Stimulated activated CD4-positive, alpha-beta T cell treated with anti-CD3 and anti-CD28 coated beads, Interleukin-4, amount 100 ng/mL, for 24 hours (primary cell): ENCODE measurements at regions not wholly inside any gene's neighbourhood (a gene's known extent, or its start where the extent isn't known, plus 50 kb on each side); places are given as distances from the start of the nearest gene placed in this dataset.

Experiments used
- DNase-seq: peaks from one replicate; pipeline ENCODE4 v3.0.0-alpha.2; 2020

DNA sequence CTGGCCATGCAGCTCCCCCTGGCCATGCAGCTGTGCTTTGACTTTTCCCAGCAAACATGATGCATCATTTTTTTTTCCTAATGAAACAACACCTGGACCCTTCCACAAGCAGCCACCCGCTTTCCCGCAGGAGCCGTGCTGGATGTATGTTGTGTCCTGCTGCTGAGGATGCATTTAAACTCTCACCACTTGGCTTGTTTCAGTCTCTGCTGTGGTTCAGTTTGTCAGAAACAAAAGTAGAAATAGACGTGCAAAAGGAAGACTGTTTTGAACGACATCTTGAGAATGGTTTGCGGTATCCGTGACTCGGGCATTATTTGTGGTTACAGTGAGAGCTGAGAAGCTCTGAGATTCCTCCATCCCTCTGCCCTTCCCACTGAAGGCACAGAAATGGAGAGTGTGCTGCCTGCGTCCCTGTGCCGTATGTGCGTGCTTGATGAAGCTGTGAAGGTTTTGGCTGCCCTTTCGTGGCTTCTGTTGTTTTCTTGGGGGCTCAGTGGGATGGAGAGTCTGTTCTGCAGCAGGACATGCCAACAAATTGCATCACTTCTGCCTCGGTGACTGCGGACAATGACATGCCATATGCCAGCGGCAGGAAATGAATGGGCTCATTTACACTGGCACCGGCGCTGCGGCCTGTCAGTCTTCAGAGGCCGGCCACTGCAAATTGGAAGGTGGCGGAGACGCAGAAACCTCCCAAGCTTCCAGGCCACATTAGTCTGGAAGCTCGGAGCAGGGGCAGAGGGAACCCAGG is 417.7 kb upstream of the SALL3 start:
- no peak for DNase-seq

DNA sequence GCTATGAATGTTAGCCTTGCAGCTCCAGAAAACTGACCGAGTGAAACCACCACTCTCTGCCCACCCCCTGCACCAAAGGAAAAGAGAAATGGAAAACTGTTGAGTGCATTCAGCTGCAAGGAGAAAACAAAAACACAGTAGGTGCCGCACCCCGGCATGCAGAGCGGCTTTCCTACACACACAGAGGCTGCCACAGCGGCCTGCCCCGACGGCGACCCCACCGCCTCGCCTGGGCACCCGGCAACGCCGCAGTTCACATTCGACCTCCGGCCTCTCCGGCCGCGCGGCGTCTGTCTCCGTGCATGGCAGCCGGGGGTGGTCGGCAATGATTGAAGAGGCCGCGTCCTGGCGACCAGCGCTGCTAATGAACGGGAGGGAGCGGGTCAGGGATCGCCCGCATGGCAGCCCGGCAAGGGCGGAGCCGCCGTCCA is 417.1 kb upstream of the SALL3 start:
- DNase-seq = no peak

DNA sequence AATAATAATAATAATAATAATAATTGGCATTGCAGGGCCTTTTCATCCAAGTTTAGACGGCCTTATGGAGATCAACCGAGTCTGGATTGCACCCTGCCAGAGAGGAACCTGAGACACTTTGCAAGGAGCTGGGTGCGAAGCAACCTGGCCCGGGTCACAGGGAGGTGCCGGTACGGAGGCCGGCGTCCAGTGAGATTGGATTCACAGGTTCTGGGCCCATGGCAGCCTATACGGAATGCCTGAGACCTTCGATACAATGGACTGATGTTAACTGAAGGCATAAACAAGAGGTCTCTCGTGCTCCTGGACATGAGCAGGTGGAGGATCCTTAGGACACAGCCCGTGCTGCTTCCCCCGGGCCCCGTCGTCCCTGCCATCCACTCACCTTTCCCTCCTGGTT is 416.5 kb upstream of the SALL3 start:
- DNase-seq = no peak

DNA sequence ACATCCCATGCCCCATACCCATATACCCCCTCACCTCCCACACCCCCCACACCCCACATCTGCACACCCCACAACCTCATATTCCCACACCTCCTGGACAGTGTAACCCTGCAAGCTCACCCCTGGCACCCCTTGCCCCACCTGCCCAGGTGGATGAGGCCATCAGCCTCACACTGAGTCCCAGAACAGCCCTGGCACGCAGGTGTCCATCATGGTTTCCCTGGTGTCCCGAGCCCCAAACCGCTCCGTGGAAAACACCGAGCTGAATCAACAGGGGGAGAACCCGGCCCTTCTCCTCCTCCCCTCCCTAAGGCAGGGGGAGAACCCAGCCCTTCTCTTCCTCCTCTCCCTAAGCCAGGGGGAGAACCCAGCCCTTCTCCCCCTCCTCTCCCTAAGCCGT is 415.6 kb upstream of the SALL3 start:
- no peak for DNase-seq

DNA sequence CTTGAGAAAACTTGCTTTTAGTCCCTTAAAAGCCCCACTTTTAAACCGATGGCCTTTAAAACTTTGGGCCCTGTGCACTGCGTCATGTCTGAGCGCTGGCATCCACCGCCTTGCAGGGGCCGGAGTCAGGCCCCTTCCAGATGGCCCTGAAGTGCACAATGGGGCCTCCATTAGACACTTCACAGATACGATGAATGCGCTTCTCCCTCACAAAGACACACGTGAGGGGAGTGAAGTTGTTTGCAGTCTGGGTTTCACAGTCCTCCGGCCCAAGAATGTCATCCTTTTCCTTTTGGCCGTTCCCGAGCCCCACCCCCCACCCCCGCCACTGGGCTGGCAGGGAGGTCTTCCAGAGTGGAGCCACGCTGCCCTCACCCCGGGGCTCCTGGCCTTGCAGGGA is 415.1 kb upstream of the SALL3 start:
- DNase-seq = no peak

DNA sequence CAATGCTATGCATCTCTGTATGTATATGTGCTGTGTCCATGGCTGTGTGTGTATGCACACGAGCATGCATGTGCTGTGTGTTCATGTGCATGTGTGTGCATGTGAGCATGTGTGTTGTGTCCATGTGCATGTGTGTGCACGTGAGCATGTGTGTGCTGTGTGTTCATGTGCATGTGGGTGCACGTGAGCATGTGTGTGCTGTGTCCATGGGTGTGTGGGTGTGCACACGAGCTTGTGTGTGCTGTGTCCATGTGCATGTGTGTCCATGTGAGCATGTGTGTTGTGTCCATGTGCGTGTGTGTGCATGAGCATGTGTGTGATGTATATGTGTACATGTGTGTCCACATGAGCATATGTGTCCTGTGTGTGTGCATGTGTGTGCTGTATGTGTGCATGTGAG is 414.4 kb upstream of the SALL3 start:
- DNase-seq = no peak

DNA sequence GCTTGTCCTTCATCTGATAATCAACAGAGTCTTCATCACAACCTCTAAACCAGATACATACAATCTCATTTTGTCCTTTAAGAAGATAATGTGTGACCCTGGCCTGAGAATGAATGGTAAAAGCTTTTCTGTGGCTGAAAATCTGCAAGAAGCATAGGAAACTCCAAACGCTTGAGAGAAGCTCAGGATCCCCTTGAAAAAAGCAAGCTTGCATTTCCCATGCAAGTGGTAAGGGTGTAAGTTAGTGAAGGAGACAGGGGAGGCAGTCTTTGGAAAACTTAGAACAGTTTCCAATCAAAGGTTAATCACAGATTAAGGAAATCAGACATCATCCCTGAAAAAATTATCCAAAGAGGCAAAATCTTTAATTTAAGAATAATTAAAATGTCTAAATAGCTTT is 413.6 kb upstream of the SALL3 start:
- no peak for DNase-seq

DNA sequence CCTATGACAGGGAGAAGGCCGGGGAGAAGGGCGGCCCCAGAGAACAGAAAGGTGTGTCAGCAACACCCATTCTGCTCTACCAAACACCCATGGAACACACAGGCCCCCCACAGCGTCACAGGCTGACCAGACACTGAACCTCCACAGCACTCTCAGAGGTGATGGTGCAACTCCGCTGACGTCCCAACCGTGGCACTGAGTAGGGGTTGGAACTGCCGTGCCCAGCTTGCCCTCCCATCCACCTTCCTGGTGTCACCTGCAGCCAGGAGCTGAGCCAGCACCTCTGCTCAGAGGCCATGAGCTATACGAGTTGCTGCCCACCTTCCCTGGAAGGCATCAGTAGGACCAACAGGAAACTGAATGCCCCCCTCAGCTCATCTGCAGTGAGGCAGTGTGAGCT is 412.9 kb upstream of the SALL3 start:
- DNase-seq = no peak

DNA sequence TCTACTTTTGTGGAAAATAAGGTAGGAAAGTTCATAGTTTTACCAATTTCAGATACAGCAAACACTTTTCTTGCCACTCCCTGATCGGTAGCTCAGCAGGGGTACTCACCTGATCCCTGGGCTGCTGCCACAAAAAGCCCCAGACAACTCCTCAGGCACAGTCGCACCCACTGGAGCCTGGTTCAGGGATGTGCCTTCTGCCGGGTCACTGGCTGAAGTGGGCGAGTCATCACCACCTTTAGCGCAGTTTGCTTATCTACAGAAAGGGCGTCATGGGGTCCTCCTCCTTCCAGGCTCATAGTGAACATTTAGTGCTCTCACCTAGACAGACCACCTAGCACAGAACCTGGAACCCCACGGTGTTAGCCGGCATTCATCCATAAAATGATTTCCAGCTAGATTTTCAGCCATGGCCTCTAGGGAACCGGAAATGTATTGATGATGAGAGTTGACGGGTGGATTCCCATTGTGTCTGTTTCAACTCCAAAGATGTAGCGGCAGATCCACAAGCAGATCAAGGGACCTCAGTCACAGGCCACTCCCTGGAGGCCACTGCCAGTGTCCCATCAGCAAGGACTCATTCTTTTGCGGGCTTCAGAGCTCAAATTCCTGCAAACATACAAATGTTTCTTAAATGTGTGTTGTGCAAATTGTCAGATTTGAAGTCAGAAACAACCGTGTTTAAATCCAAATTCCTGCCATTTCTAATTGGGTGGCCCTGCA is 408.4 kb upstream of the SALL3 start:
- no peak for DNase-seq

DNA sequence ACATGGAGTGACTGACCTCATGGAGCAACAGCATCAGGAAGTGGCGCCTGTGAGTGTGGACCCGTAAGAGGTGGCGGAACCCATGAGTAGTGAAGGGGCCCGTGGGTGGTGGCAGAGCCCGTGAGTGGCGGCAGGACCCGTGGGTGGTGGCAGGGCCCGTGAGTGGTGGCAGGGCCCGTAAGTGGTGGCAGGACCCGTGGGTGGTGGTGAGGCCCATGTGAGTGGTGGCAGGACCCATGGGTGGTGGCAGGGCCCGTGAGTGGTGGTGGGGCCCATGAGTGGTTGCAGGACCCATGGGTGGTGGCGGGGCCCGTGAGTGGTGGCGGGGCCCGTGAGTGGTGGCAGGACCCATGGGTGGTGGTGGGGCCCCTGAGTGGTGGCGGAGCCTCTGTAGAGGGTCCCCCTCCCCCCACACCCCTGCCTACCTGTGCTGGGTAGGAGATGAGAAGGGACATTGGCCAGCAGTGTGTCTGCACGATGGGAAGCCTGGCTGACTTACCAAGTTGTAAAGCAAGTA is 407.7 kb upstream of the SALL3 start:
- DNase-seq = no peak

DNA sequence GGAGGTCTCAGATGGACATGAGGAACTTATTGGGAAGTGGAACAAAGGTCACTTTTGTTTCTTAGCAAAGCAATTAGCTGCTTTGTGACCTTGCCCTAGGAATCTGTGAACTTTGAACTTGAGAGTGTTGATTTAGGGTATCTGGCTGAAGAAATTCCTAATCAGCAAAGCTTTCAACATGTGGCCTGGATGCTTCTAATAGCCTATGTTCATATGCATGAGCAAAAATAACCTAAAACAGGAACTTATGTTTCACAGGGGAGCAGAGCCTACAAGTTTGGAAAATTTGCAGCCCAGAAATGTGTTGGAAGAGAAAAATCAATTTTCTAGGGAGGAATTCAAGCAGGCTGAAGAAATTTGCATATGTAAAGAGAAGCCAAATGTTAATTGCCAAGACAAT is 405.8 kb upstream of the SALL3 start:
- no peak for DNase-seq

DNA sequence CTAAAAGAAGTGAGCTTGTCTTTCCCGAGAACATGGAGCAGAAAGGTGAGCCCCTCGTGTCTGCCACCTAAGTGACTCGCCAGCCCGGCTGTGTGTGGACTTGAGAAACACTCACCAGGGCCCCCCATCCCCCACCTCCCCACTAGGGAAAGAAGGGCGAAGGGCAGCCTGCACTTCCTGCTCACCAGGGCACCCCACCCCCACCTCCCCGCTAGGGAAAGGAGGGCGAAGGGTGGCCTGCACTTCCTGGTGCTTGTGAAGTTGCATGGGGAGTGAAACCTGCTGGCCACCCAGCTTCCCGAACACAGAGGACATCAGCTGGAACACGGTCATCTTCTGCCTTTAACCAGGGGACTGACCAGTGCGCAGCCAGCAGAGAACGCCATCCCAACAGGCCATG is 402.7 kb upstream of the SALL3 start:
- no peak for DNase-seq

DNA sequence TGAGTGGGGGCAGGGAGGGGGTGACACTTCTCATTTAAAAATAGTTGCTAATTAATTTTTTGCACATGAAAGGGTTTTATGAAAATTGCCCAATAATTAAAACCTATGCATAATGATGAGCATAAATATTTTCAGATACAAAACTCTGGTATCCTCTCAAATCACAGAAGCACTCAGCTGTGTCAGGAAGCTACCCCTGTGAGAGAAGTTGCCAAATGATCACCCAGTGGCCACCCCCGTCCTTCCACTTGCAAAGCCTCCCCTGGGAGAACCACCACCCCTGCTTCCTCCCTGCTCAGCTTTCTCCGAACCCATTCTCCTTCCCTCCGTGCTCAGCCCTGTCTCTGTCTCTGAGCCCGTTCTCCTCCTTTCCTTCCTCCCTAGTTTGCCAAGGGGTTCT is 400.2 kb upstream of the SALL3 start:
- no peak for DNase-seq

DNA sequence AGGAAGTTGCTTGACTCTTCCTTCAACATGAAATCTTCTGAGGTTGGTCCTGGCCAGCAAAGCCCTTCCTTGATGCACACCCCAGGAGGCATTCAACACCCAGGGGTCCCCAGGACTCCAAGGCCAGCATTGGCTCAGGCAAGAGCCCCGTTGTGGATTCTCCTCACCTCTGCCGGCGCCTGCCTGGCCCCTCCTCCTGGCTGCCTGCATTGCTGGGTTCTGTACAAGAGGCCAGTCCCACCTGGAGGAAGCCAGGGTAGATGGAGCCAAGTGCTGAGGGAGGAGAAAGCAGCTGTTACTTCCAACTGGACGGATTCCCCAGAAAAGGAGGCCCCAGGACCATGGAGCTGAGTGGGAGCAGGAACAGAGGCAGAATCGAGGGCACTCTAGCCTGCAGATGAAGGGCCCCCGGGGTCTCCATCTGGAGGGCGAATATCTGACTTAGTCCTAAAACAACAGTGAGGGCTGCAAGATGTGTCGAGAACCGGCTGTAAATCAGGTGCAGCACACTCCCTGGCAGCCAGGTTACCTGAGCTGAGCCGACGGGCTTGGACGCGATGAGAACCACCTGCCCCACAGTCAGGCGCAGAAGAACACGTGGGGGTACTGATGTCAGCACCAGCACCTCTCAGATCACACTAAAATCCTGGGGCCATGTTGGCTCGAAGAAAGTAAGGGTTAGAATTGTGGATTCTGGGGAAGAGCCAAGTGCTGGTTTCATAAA is 399.6 kb upstream of the SALL3 start:
- no peak for DNase-seq

DNA sequence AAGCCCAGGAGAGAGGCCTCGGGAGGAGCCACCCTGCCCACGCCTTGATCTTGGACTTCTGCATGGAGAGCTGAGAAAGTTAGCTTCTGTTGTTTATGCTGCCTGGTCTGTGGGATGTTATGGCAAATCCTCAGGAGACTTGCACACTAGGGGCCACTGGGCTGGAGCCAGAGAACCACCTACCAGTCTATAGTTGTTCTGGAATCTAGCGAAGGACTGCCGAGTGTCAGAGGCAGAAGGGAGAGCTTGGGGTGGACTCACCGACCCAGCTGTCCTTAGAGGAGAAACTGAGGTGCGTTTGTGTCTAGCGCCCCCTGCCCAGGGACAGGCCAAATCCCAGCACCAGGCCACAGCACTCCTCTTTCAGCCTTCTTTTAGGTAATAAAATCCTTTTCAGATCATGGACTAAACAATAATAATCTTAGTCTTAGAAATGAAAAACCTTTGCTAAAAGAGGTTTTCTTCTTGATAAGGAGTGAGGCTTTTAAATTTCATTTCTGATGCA is 398.7 kb upstream of the SALL3 start:
- no peak for DNase-seq

DNA sequence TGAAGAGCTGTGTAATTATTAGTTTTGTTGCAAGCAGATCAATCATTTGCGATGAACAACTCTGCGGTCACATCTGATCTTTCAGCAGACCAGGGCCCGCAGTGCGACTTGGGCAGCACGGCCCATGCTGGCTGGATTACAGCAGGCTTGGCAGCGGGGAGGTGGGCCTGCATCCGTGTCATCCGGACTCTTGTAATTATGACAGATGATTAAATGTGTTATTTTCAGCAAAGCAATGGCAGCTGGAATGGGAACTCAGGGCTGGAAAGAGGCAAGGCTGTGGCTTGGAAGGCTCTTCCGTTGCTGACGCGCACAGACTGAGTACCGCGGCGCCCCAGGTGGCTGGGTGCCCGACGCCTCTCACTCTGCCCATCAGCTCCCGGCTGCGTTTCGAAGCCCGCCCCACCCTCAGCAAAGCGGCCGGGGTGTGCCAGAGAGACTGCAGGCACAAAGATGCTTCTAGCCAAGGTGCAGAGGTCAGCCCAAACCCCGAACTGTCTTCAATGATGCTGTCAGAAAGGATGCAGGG is 397.4 kb upstream of the SALL3 start:
- no peak for DNase-seq

DNA sequence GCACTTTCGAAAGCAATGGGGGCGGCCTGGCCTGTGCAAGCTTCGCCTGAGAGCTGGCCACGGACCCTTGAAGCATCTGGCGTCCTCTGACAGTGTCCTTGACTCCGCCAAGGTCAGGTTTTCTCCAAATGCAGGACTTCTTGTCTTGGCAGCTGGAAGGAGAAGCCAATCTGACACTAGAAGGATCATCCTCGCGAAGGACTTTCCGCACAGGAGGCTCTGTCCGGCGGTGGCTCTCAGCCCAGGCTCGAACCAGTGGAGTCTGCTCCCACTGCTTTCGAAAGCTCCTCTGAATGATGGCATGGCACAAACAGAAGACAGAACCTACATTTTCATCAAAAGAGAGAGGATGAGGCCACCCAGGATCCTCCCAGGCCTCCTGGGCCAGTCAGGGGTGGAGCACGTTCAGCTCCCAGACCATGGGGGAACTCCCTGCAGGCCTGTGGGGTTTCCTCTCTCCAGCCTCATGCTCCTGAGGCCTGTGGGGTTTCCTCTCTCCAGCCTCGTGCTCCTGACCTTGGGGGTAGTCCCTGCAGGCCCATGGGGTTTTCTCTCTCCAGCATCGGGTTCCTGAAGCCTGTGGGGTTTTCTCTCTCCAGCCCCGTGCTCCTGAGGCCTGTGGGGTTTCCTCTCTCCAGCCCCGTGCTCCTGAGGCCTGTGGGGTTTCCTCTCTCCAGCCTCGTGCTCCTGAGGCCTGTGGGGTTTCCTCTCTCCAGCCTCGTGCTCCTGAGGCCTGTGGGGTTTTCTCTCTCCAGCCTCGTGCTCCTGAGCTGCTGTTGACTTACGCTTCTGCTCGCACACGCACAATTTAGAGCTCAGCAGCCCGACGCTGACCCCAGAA is 396.5 kb upstream of the SALL3 start:
- no peak for DNase-seq

DNA sequence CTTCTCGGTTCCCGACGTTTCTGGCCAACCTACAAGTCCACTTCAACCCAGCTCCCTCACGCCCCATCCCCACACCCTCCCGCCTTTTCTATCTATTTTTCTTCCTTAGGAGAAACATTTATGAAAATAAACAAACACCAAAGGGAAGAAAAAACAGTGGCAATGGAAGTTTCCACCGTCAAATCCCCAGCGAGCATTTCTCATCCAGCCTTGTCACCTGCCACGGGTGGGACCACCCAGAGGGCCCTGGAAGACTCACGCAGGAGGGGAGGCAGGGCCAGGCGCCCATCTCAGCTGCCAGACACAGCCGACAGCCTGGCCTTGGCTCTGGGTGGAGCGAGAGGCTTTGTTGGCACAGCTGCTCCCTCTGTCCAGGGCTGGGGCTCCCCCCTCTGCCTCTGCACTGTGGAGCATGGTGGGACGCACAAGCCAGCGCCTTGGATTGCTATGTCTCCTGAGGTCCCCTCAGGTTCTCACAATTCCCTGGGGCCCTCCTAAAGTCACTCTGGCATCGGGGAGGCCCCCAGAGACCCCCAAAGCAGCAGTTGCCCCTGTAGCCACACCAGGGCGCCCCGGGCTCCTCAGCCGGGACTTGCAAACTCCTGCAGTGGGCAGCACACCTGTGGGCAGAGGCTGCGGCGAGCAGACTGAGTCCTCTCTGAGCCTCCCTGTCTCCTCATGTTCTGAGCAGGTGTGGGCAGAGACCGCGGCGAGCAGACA is 395.7 kb upstream of the SALL3 start:
- DNase-seq = no peak

DNA sequence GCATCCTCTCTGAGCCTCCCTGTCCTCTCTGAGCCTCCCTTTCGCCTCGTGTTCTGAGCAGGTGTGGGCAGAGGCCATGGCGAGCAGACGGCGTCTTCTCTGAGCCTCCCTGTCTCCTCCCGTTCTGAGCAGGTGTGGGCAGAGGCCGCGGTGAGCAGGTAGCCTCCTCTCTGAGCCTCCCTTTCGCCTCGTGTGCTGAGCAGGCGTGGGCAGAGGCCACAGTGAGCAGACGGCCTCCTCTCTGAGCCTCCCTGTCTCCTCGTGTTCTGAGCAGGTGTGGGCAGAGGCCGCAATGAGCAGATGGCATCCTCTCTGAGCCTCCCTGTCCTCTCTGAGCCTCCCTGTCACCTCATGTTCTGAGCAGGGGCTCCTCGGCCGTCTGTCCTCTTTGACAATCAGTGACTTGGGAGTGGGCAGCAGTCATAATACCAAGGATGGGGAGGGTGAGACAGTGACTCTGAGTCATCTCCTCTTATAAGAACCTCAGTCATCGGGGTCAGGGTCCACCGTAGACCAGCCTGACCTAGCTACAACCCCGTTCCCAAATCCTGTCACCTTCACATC is 395.1 kb upstream of the SALL3 start:
- DNase-seq = no peak

DNA sequence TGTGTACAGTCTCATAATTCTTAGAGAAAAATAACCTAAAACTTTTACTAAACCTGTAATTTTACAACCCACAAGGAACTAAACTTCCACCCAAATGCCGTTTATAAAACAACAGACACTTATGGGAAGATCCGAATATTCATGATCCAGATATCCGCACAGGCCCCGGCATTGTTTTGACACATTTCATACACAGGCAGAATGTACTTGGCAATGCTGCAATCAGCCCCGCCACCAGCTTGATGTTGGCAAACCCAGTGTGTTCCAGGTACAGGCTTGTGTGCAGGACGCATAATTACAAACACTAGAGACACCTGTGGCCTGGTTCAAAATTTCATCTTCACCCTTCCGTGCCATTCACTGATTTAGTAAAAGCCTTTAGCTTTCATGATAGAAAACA is 393.0 kb upstream of the SALL3 start:
- DNase-seq = no peak

DNA sequence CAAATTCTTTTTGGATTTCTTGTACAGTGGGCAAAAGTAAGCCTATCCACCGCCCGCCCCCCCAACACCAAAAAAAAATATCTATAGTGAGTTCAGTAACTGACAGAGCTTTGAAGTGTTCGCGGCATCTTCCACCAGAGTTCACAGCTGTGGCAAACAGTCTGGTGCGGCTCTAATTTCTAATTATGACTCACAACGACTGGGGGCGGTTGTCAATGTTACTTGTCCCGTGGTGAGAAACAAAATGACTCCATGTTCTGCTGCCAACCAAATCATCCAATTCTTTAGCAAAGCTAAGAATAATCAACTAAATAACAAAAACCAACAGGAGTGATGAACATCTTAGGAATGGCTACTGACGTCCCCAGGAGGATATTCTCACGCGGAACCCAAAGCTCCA is 392.5 kb upstream of the SALL3 start:
- DNase-seq = no peak
